DMS 273 (cell line): ENCODE measurements at regions not wholly inside any gene's neighbourhood (a gene's known extent, or its start where the extent isn't known, plus 50 kb on each side); places are given as distances from the start of the nearest gene placed in this dataset.

Source experiments
- DNase-seq: peaks from one replicate; lab custom pipeline; 2025; ENCODE audit not compliant: unreplicated experiment; lab: John Stamatoyannopoulos, UW

DNA sequence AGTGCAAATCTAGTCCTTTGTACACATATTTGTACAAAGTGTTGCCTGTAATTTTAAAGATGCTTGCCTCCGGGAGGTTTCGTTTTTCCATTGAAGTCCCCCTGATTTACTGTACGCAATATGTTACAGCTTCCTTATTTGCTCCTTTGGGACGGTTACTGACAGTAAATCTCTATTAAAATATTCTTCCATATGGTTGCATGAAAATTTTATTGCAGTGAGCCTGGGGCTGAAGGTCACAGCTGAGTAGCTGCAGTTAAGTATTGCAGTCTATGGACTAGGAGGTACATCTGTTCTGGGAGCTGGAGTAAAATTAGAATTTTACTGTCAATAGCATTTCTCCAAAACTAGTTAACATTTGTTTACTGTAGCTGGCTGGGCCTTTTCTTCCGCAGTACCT lies 119.2 kb downstream of the ETAA1 start:
- DNase-seq: peak; percentile 47

DNA sequence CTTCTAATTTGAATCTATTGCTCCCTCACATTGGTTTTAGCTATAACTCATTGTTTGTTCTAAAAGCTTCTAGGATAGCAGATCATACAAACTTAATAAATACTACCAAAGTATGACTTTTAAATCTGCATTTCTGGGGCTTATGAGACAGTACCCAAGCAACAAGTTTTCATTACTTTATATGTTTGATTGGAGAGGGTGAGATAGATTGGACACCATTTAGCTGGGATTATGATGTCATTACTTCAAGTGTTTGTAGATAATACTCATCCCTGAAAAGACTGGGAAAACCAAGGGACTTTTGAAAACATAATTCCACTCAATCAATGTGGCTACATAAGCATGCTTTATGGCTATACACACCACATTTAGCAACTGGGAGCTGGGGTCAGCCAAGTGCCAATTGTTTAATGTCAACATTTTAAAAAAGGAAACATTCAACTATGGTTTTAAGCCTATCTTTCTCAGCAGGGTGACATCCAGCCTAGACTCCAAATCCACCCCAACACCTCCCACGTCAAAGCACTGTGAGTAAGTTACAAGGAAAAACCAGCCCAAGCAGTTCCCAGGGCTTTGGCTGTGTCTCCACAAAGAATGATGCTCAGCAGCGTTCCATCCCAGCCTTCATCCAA lies 119.9 kb downstream of the ETAA1 start:
- DNase-seq: no peak

DNA sequence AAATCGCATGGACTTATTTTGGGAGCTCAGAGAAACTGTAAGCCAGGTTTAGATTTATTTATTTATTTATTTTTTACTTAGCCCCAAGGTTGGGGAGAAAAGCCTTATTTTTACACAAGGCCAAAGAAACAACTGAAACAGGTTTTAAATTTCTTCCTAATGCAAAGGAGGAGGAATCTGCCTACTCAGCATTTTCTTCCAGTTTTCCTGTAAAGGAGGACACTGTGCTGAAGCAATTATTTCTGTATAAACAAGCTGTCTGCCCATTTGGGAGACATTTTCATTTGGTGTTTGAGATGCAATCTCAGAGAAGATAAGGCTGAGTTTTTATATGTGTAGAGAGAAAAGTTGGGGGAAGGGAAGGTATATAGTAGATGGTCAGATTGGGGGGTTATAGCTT lies 125.0 kb downstream of the ETAA1 start:
- DNase-seq: no peak

- DNase-seq: no peak
These were observed 127.1 kb downstream of the ETAA1 start for GRCh38 chr2:67524213-67524612.

GRCh38 chr2:67524777-67525176 lies 127.6 kb downstream of the ETAA1 start:
- no peak for DNase-seq

- DNase-seq: no peak
These were observed 129.2 kb downstream of the ETAA1 start for GRCh38 chr2:67526283-67526682.

DNA sequence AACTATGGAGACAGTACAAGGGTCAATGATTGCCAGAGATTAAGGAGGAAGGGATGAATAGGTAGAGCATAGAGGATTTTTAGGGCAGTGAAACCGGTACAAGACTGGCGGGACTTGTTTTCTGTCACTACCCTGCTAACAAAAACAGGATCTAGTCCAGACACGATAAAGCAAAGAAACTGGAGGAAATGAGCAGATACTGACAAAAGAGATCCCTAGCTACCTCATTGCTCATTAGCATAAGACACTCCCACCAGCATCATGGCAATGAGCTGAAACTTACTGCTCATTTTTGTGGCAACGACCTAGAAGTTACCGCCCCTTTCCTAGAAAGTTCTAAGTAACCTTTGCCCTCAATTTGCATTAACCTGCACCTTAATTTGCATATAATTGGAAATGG lies 131.2 kb downstream of the ETAA1 start:
- DNase-seq: no peak

DNA sequence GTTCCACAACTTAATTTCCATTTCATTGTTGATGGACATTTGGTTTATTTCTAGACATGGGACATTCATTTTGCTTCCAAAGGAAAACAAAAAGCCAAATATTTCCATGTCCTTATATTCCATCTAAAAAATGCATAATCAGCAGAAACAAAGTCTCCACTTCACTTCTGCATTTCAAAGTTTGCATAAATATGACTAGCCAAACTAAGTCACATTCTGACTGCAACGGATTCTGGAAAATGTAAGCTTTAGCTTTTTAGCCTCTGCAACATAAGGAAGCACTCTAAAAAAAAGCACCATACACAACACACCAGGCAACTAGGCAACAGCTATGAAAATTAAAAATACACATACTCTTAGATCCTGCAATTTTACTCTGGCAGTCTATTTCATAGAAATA lies 135.3 kb downstream of the ETAA1 start:
- no peak for DNase-seq

GRCh38 chr2:67534745-67535144 lies 137.6 kb downstream of the ETAA1 start:
- no peak for DNase-seq

DNA sequence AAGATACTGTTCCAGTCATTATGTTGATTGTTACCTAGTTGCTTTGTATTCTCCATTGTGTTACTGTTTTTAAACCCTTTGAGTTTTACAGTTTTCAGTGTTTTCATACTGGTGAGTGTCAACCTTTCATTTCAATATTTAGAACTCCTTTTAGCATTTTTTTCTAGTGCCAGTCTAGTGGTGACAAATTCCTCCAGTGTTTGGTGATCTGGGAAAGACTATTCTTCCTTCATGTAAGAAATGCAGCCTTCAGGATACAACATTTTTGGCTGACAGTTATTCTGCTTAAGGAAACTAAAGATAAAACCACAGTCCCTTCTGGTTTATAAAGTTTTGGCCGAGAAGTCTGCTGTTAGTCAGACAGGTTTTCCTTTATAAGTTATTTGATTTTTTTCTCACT lies 143.8 kb downstream of the ETAA1 start:
- no peak for DNase-seq

- no peak for DNase-seq
These were observed 147.2 kb downstream of the ETAA1 start for GRCh38 chr2:67544286-67544685.

GRCh38 chr2:67548317-67549201 lies 151.4 kb downstream of the ETAA1 start:
- no peak for DNase-seq

DNA sequence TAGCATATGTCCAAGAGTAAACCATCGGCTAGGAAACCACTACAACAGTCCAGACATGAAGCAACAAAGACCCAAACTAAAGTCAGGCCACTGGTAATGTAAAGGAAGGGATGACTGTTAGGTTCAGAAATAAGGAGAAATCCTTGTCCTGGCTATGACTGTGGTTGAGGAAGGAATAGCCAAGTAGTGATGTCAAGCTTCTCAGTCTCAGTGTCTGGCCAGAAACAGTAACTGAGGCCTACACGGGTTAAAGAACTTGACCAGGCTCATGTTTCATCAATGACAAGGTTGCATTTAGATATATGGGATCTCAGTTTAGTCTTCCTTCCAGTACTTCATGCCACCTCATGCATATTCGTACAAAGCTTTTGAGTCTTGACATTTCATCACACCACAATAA lies 162.0 kb downstream of the ETAA1 start:
- DNase-seq: no peak

- no peak for DNase-seq
These were observed 163.8 kb downstream of the ETAA1 start for GRCh38 chr2:67560771-67561456.

DNA sequence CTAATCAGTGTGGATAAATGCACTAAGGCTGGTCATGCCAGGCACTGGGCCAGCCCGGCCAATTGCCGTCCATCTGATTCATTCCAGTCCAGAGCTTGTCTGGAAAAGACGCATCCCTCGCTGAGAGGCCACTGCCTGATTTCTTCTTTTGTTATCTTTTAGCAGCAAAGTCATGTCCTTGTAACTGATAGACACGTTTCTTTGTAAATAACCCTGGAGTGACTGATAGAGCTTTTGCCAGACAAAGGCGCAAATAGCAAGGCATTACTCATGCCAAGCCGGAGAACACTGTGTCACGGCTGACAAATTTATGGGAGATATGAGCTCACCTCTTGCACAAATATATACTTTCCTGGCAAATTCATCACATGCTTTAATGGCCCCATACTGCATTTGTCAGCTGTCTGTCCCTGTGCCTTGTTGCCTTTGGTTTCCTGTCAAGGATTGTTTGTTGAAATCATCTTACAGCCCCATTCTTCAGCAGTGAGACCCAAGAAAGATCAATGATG lies 164.4 kb downstream of the ETAA1 start:
- no peak for DNase-seq

GRCh38 chr2:67564076-67564475 lies 166.9 kb downstream of the ETAA1 start:
- DNase-seq: no peak

GRCh38 chr2:67564626-67565025 lies 167.5 kb downstream of the ETAA1 start:
- DNase-seq: no peak

DNA sequence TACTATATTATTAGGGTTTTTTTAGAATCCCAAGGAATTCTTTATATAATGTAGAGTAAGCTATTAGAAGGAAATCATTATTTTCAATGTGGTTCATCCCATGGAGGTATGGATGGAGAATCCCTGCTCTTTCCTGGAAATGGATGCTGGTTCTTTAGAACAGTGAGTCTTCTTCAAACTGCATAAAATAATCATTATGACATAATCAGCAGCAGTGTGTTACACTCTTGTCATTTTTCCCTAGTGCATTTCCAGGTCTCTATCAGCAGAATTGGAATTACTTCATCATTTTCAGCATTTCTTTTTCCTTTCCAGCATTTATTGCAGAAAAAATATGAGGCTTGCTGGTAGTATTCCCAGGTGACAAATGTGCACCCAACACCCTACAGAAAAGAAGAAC lies 168.1 kb downstream of the ETAA1 start:
- no peak for DNase-seq

- DNase-seq: no peak
These were observed 168.6 kb downstream of the ETAA1 start for GRCh38 chr2:67565761-67566160.

DNA sequence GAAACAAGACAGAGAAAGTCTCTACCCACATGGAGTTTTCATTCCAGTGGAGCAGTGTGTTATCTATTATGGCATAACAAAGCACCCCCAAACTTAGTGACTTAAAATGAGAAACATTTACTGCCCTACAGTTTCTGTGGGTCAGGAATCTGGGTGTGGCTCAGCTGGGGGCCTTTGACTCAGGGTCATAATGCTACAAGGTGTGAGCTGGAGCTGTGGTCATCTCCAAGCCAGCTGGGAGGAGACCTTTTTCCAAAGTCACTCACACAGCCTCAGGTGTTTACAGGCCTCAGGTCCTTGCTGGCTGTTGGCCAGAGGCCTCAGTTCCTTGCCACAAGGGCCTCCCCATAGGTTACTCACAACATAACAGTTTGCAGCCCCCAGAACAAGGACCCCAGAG lies 169.2 kb downstream of the ETAA1 start:
- DNase-seq: no peak

DNA sequence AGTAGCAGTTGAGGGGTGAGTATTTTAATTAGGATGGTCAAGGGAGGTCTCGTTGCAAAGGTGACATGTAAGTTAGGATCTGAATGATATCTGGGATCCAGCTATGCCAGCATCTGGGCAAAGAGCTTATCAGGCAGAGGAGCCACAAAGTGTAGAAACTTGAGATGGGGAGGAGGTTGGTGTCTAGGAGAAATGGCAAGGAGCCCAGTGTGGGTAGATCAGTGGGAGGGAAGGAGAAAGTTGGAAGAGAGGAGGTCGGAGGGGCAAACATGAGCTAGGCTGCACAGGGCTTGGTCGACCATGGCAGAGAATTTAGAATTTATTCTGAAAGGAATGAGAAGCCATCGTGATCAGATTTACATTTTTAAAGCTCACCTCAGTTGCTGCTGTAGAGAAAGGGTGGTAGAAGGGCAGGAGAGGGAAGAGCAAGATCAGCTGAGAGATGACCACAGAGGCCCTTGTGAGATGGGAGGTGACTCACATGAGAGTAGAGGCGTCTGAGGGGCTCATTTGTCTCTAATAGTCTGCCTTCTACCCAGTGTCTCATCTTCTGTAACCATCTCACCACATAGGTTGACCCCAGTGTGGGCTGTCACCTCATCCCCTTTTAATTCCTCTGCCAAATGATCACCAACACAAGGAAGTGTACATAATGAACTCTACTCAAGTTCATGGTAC lies 170.0 kb downstream of the ETAA1 start:
- peak; percentile 42 for DNase-seq
